ENCODE measurements at regions not wholly inside any gene's neighbourhood (a gene's known extent, or its start where the extent isn't known, plus 50 kb on each side); places are given as distances from the start of the nearest gene placed in this dataset.

GRCh38 chr20:57038608-57039440 lies 227.6 kb downstream of the BMP7 start:
- no peak for DNase-seq

- DNase-seq = no peak
These were observed 226.0 kb downstream of the BMP7 start for GRCh38 chr20:57040466-57040865.

- no peak for DNase-seq
These were observed 225.5 kb downstream of the BMP7 start for GRCh38 chr20:57040924-57041323.

- DNase-seq = no peak
These were observed 223.3 kb downstream of the BMP7 start for GRCh38 chr20:57043091-57043490.

GRCh38 chr20:57043669-57044268 lies 222.7 kb downstream of the BMP7 start:
- DNase-seq = no peak

GRCh38 chr20:57047281-57048026 lies 219.0 kb downstream of the BMP7 start:
- DNase-seq = no peak

- no peak for DNase-seq
These were observed 218.2 kb downstream of the BMP7 start for GRCh38 chr20:57048027-57048869.

GRCh38 chr20:57049296-57049695 lies 217.1 kb downstream of the BMP7 start:
- DNase-seq = no peak

- DNase-seq = no peak
These were observed 215.3 kb downstream of the BMP7 start for GRCh38 chr20:57051096-57051495.

- no peak for DNase-seq
These were observed 213.4 kb downstream of the BMP7 start for GRCh38 chr20:57053067-57053466.

- DNase-seq = no peak
These were observed 212.5 kb downstream of the BMP7 start for GRCh38 chr20:57053793-57054552.

GRCh38 chr20:57055345-57055744 lies 211.1 kb downstream of the BMP7 start:
- DNase-seq = no peak

GRCh38 chr20:57056651-57057050 lies 209.8 kb downstream of the BMP7 start:
- DNase-seq = no peak

GRCh38 chr20:57059055-57059596 lies 207.3 kb downstream of the BMP7 start:
- no peak for DNase-seq

GRCh38 chr20:57060407-57061050 lies 205.9 kb downstream of the BMP7 start:
- DNase-seq = no peak

- peak; percentile 4 for DNase-seq
These were observed 205.2 kb downstream of the BMP7 start for GRCh38 chr20:57061051-57061900.

GRCh38 chr20:57062241-57062640 lies 204.2 kb downstream of the BMP7 start:
- DNase-seq = no peak

GRCh38 chr20:57062696-57063270 lies 203.7 kb downstream of the BMP7 start:
- DNase-seq = no peak

- DNase-seq = no peak
These were observed 201.6 kb downstream of the BMP7 start for GRCh38 chr20:57064836-57065235.

- no peak for DNase-seq
These were observed 200.8 kb downstream of the BMP7 start for GRCh38 chr20:57065646-57066045.
